ENCODE measurements at regions not wholly inside any gene's neighbourhood (a gene's known extent, or its start where the extent isn't known, plus 50 kb on each side); places are given as distances from the start of the nearest gene placed in this dataset.

DNA sequence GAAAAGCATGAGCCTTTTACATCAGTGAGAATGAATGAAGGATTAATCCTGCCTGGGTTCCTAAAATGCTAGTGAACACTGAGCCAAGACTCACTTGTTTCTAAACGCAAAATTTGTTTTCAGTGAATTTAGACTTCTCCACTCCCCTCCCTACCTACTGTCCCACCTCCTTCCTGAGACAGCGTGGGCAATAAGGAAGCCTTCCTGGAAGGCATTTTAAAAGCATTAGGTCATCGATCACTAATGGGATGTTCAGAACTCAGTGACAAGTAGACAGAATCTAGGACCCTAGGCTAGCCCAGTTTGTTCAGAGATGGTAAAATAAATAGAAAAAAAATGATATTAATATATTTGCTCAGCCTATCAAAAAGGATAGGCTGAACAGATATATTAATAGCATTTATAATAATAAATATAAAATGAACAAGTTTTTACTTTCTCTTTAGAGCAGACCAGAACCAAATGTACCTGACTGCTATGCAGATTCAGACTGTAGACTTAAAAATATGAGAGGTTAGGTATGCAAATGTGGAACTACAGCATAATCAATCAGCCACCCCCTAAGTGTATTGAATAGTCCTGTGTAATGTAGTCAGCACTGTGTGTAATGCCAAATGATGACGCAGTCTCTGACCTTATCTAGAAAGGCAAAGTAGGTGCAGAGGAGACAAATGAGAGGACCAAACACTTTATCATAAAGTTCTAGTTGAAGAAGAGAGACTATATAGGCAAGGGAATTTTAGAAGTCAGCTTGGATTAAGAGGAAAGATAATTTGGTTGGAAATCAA lies 331.1 kb downstream of the GPAT3 start:
- TF ChIP-seq POLR2A (IDR thresholded peaks at IDR 0.05; ENCODE audit: low read length) (no peak), GATA1 (IDR thresholded peaks at IDR 0.05; ENCODE audit: low read depth, low read length) (no peak)
